Hematopoietic multipotent progenitor cell (in vitro differentiated cells): ENCODE measurements at regions not wholly inside any gene's neighbourhood (a gene's known extent, or its start where the extent isn't known, plus 50 kb on each side); places are given as distances from the start of the nearest gene placed in this dataset.
A peak's percentile ranks its signal among the peaks of the same experiment; 100 is the strongest.
"Not testable (repeated sequence)": the region's sequence is repeated elsewhere in the genome, so short reads cannot be mapped to it uniquely, and the experiment has no call there.

Experiments used
- DNase-seq, 3 donors: peaks; one replicate each; pipeline ENCODE4 v3.0.0-alpha.2; 2011 to 2015; ENCODE audit warnings: low read depth in 2 of 3, low spot score in 2 of 3

GRCh38 chr7:81445462-81445861, 324.4 kb downstream of the HGF start:
- no peak for DNase-seq

GRCh38 chr7:81441750-81442149, 328.1 kb downstream of the HGF start:
- no peak for DNase-seq

GRCh38 chr7:81439591-81439990, 330.3 kb downstream of the HGF start:
- peak in 1 of 3 donors; percentile 28 for DNase-seq

GRCh38 chr7:81437160-81437559, 332.7 kb downstream of the HGF start:
- DNase-seq: not testable (repeated sequence)

GRCh38 chr7:81433692-81434331, 336.0 kb downstream of the HGF start:
- DNase-seq: no peak

GRCh38 chr7:81433206-81433605, 336.6 kb downstream of the HGF start:
- no peak for DNase-seq

GRCh38 chr7:81430761-81431160, 339.1 kb downstream of the HGF start:
- DNase-seq: no peak

- no peak for DNase-seq
Observed at GRCh38 chr7:81430150-81430549, 339.7 kb downstream of the HGF start.

GRCh38 chr7:81427461-81427860, 342.4 kb downstream of the HGF start:
- no peak for DNase-seq

- DNase-seq: no peak
Observed at GRCh38 chr7:81420526-81421226, 349.2 kb downstream of the HGF start.

GRCh38 chr7:81419731-81420130, 350.1 kb downstream of the HGF start:
- DNase-seq: no peak

GRCh38 chr7:81416659-81417058, 353.2 kb downstream of the HGF start:
- no peak for DNase-seq

GRCh38 chr7:81415181-81415580, 354.7 kb downstream of the HGF start:
- DNase-seq: no peak

- no peak for DNase-seq
Observed at GRCh38 chr7:81414411-81414810, 355.4 kb downstream of the HGF start.

- DNase-seq: no peak
Observed at GRCh38 chr7:81410471-81411117, 359.3 kb downstream of the HGF start.

- no peak for DNase-seq
Observed at GRCh38 chr7:81408728-81409127, 361.1 kb downstream of the HGF start.

GRCh38 chr7:81407094-81407493, 362.8 kb downstream of the HGF start:
- no peak for DNase-seq

- DNase-seq: no peak
Observed at GRCh38 chr7:81404669-81405068, 365.2 kb downstream of the HGF start.

- no peak for DNase-seq
Observed at GRCh38 chr7:81402227-81402626, 367.6 kb downstream of the HGF start.

- DNase-seq: no peak
Observed at GRCh38 chr7:81399471-81399870, 370.4 kb downstream of the HGF start.

GRCh38 chr7:81394029-81394428, 375.8 kb downstream of the HGF start:
- DNase-seq: no peak

- DNase-seq: no peak
Observed at GRCh38 chr7:81393018-81393417, 376.8 kb downstream of the HGF start.
